ENCODE measurements at regions not wholly inside any gene's neighbourhood (a gene's known extent, or its start where the extent isn't known, plus 50 kb on each side); places are given as distances from the start of the nearest gene placed in this dataset.

DNA sequence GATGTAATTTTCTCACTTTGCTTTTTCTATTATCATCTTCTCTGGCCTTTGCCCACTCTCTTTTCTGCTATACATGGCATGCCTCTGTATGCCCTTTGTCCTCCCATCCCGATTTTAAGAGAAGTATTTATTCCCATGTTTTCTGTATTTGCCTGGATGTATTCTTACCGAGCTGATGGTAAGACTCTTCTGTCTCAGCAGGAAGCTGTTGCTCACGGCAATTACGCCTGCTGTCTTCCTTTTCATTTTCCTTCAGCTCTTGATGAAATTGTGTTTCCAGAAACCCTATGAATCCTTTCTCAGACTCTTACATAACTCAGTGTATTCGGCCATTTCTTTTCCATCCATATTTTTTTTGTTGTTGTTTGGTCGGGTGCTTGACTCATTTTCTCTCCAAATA lies 121.6 kb downstream of the SP3 start:
- Mint-ChIP-seq H3K4me3 (ENCODE audit: low read depth, unreplicated experiment) (no peak overlapping the region), H3K4me1 (ENCODE audit: low read depth, unreplicated experiment) (no peaks in the 10 kb centered on the region), H3K27ac (ENCODE audit: unreplicated experiment) (no peak overlapping the region), H3K27me3 (ENCODE audit: unreplicated experiment) (peaks cover 27% of the 10 kb centered on the region), H3K36me3 (ENCODE audit: insufficient read depth, unreplicated experiment) (no peaks in the 10 kb centered on the region), H3K9me3 (ENCODE audit: low read depth, unreplicated experiment) (peaks cover 3% of the 10 kb centered on the region)
- intact Hi-C loops (cut with micrococcal nuclease; ENCODE audit: unreplicated experiment), result no loop called here
- DNase-seq, result no peak
- TF ChIP-seq, protein P1, sequence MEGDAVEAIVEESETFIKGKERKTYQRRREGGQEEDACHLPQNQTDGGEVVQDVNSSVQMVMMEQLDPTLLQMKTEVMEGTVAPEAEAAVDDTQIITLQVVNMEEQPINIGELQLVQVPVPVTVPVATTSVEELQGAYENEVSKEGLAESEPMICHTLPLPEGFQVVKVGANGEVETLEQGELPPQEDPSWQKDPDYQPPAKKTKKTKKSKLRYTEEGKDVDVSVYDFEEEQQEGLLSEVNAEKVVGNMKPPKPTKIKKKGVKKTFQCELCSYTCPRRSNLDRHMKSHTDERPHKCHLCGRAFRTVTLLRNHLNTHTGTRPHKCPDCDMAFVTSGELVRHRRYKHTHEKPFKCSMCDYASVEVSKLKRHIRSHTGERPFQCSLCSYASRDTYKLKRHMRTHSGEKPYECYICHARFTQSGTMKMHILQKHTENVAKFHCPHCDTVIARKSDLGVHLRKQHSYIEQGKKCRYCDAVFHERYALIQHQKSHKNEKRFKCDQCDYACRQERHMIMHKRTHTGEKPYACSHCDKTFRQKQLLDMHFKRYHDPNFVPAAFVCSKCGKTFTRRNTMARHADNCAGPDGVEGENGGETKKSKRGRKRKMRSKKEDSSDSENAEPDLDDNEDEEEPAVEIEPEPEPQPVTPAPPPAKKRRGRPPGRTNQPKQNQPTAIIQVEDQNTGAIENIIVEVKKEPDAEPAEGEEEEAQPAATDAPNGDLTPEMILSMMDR (IDR thresholded peaks at IDR 0.05; ENCODE audit: unreplicated experiment), result no peak
- no TSS peak for BruUV-seq (replicated peaks)
- CTCF ChIA-PET, result no interaction called here

- no peak overlapping the region for H3K4me3 Mint-ChIP-seq (ENCODE audit: low read depth, unreplicated experiment)
- H3K9me3 Mint-ChIP-seq (ENCODE audit: low read depth, unreplicated experiment), result peaks cover 3% of the 10 kb centered on the region
- H3K27me3 Mint-ChIP-seq (ENCODE audit: unreplicated experiment), result no peaks in the 10 kb centered on the region
- BruUV-seq (replicated peaks), result no TSS peak
- peaks cover 8% of the 10 kb centered on the region for H3K4me1 Mint-ChIP-seq (ENCODE audit: low read depth, unreplicated experiment)
- DNase-seq, result no peak
- H3K36me3 Mint-ChIP-seq (ENCODE audit: insufficient read depth, unreplicated experiment), result no peaks in the 10 kb centered on the region
- intact Hi-C loops (cut with micrococcal nuclease; ENCODE audit: unreplicated experiment), result no loop called here
- TF ChIP-seq, protein P1 (IDR thresholded peaks at IDR 0.05; ENCODE audit: unreplicated experiment), result no peak
- no peak overlapping the region for H3K27ac Mint-ChIP-seq (ENCODE audit: unreplicated experiment)
- CTCF ChIA-PET, result no interaction called here
Observed at GRCh38 chr2:173851141-173851641, 114.0 kb downstream of the SP3 start.

DNA sequence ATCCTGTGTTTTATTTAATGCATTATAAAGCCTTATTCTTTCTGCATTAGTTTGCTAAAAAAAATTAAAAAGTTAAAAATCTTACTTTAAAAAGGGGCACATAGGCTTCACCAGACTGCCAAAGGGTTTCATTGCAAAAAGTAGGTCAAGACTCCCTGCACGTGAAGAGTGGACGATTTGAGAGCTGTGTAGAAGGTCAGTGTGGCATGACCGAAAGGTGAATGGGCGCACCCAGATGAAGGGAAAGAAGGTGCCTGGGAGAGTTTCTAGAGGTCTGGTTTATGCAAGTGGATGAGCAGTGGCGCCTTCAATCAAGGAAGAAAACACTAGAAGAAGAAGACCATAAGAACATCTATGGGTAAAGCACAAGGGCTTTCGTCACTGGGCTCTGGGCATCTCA lies 111.0 kb downstream of the SP3 start:
- CTCF ChIA-PET, result no interaction called here
- DNase-seq, result no peak
- Mint-ChIP-seq H3K27me3 (ENCODE audit: unreplicated experiment) (no peaks in the 10 kb centered on the region), H3K4me1 (ENCODE audit: low read depth, unreplicated experiment) (peaks cover 13% of the 10 kb centered on the region), H3K9me3 (ENCODE audit: low read depth, unreplicated experiment) (no peaks in the 10 kb centered on the region), H3K36me3 (ENCODE audit: insufficient read depth, unreplicated experiment) (no peaks in the 10 kb centered on the region), H3K4me3 (ENCODE audit: low read depth, unreplicated experiment) (no peak overlapping the region), H3K27ac (ENCODE audit: unreplicated experiment) (no peak overlapping the region)
- TF ChIP-seq, protein P1 (IDR thresholded peaks at IDR 0.05; ENCODE audit: unreplicated experiment), result no peak
- intact Hi-C loops (cut with micrococcal nuclease; ENCODE audit: unreplicated experiment), result no loop called here
- BruUV-seq (replicated peaks), result no TSS peak

DNA sequence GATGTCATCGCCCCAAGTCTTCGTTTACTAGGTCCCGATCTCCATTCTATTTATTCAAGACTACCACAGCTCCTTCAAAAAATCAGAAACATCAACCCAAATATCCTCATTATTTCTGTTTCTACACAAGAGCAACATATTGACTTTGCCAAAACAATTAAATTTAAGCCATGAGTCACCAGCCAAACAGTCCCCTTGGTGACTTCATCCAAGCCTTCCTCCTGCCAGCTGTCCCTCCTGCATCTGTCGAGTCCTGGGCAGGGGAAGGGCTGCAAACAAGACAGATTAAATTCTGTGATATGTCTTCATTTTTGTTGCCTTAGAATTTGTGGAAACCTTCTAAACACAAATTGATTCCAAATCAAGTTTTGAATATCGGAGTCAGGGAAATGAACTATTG lies 110.3 kb downstream of the SP3 start:
- CTCF ChIA-PET, result no interaction called here
- intact Hi-C loops (cut with micrococcal nuclease; ENCODE audit: unreplicated experiment), result no loop called here
- no peak for DNase-seq
- Mint-ChIP-seq H3K27ac (ENCODE audit: unreplicated experiment) (no peak overlapping the region), H3K27me3 (ENCODE audit: unreplicated experiment) (no peaks in the 10 kb centered on the region), H3K4me3 (ENCODE audit: low read depth, unreplicated experiment) (no peak overlapping the region), H3K36me3 (ENCODE audit: insufficient read depth, unreplicated experiment) (no peaks in the 10 kb centered on the region), H3K4me1 (ENCODE audit: low read depth, unreplicated experiment) (peaks cover 13% of the 10 kb centered on the region), H3K9me3 (ENCODE audit: low read depth, unreplicated experiment) (no peaks in the 10 kb centered on the region)
- TF ChIP-seq, protein P1 (IDR thresholded peaks at IDR 0.05; ENCODE audit: unreplicated experiment), result no peak
- no TSS peak for BruUV-seq (replicated peaks)
